ENCODE measurements at regions not wholly inside any gene's neighbourhood (a gene's known extent, or its start where the extent isn't known, plus 50 kb on each side); places are given as distances from the start of the nearest gene placed in this dataset.
"Not testable (repeated sequence)": the region's sequence is repeated elsewhere in the genome, so short reads cannot be mapped to it uniquely, and the experiment has no call there.

- DNase-seq (ENCODE audit: low spot score) = no peak
Measured at GRCh38 chr6:119446609-119447008, 97.0 kb upstream of the MAN1A1 start.

- peak; percentile 1 for DNase-seq (ENCODE audit: low spot score)
Measured at GRCh38 chr6:119446115-119446554, 96.6 kb upstream of the MAN1A1 start.

GRCh38 chr6:119445666-119446065, 96.1 kb upstream of the MAN1A1 start:
- DNase-seq (ENCODE audit: low spot score) = no peak

- DNase-seq (ENCODE audit: low spot score) = no peak
Measured at GRCh38 chr6:119444642-119445557, 95.3 kb upstream of the MAN1A1 start.

GRCh38 chr6:119443993-119444641, 94.6 kb upstream of the MAN1A1 start:
- DNase-seq (ENCODE audit: low spot score) = no peak

GRCh38 chr6:119442776-119443184, 93.2 kb upstream of the MAN1A1 start:
- DNase-seq (ENCODE audit: low spot score) = no peak

GRCh38 chr6:119440953-119441352, 91.4 kb upstream of the MAN1A1 start:
- no peak for DNase-seq (ENCODE audit: low spot score)

- no peak for DNase-seq (ENCODE audit: low spot score)
Measured at GRCh38 chr6:119436583-119436982, 87.0 kb upstream of the MAN1A1 start.

GRCh38 chr6:119431799-119432198, 82.2 kb upstream of the MAN1A1 start:
- no peak for DNase-seq (ENCODE audit: low spot score)

- no peak for DNase-seq (ENCODE audit: low spot score)
Measured at GRCh38 chr6:119430805-119431204, 81.2 kb upstream of the MAN1A1 start.

- no peak for DNase-seq (ENCODE audit: low spot score)
Measured at GRCh38 chr6:119428633-119429032, 79.1 kb upstream of the MAN1A1 start.

GRCh38 chr6:119426619-119427018, 77.1 kb upstream of the MAN1A1 start:
- no peak for DNase-seq (ENCODE audit: low spot score)

GRCh38 chr6:119423996-119424395, 74.4 kb upstream of the MAN1A1 start:
- no peak for DNase-seq (ENCODE audit: low spot score)

GRCh38 chr6:119418084-119418483, 68.5 kb upstream of the MAN1A1 start:
- DNase-seq (ENCODE audit: low spot score) = not testable (repeated sequence)

GRCh38 chr6:119407156-119407555, 57.6 kb upstream of the MAN1A1 start:
- DNase-seq (ENCODE audit: low spot score) = no peak

GRCh38 chr6:119405114-119405513, 55.6 kb upstream of the MAN1A1 start:
- not testable (repeated sequence) for DNase-seq (ENCODE audit: low spot score)

Measured in RKO (cell line).